ENCODE measurements at regions not wholly inside any gene's neighbourhood (a gene's known extent, or its start where the extent isn't known, plus 50 kb on each side); places are given as distances from the start of the nearest gene placed in this dataset.

DNA sequence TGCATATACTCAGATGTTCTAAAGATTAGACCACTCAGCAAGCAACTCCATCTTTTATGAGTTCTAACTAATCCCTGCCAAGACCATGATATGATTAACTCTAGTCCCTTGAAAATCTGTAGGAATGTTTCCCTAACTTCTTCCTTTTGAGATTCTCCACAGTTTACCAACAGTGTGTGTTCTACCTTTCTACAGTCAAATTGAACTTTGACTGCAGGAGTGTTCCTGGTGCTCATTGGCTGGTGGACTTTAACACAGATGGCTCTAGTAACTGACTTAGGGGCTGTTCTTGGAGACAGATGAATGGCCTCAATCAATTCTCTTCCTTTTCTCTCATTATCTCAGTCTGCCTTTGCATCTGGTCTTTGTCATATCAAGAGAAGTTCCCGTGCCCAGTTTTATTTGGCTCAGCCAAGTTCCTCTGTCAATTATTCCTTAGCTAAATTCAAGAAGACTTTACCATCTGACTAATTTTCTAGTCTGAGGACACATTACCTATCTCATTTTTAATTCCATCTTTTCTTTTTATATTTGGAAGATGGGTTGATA lies 643.9 kb upstream of the CAMK1G start:
- DNase-seq (ENCODE audit: low read depth): no peak
- in situ Hi-C loops (cut with HindIII; ENCODE audit: low sequenced_read_pairs): no loop called here
- H3K4me3 ChIP-seq (ENCODE audit: low read depth, low read length): no peak overlapping the region
- TF ChIP-seq, protein P1, sequence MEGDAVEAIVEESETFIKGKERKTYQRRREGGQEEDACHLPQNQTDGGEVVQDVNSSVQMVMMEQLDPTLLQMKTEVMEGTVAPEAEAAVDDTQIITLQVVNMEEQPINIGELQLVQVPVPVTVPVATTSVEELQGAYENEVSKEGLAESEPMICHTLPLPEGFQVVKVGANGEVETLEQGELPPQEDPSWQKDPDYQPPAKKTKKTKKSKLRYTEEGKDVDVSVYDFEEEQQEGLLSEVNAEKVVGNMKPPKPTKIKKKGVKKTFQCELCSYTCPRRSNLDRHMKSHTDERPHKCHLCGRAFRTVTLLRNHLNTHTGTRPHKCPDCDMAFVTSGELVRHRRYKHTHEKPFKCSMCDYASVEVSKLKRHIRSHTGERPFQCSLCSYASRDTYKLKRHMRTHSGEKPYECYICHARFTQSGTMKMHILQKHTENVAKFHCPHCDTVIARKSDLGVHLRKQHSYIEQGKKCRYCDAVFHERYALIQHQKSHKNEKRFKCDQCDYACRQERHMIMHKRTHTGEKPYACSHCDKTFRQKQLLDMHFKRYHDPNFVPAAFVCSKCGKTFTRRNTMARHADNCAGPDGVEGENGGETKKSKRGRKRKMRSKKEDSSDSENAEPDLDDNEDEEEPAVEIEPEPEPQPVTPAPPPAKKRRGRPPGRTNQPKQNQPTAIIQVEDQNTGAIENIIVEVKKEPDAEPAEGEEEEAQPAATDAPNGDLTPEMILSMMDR (IDR thresholded peaks at IDR 0.05; ENCODE audit: low read depth, low read length, missing control alignments): no peak

DNA sequence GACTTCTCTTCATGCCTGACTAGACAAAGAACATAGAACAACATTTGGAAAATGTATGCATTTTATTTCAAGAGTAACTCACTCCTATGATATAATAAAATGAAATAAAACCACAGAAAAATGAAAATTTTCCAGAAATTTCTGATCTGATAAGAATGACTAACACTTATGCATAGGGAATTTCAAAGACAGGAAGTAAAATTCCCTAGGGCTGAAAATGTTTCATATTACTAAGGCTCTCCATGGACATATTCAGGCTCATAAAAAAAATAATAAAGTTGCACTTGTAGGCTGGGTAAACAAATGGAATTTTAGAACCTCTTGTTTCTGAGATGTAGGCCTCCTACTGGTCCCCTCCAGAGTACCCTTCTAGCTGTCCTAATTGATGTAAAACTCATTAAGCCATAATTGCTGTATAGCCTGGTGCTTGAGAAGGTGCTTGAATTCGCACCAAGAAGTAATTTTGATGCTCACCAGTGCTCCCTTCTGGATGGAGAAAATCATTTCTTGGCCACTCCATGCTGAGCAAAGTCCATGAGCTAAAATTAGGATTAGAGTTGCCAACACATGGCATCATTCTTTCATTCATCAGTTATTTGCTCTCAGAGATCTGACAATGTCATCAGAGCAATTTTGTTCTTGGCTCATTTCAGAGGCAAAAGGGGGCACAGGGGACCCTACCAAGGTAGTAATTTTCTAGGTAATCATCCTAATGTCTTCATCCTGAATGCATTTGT lies 641.0 kb upstream of the CAMK1G start:
- in situ Hi-C loops (cut with HindIII; ENCODE audit: low sequenced_read_pairs): no loop called here
- TF ChIP-seq, protein P1 (IDR thresholded peaks at IDR 0.05; ENCODE audit: low read depth, low read length, missing control alignments): no peak
- no peak for DNase-seq (ENCODE audit: low read depth)
- no peak overlapping the region for H3K4me3 ChIP-seq (ENCODE audit: low read depth, low read length)

DNA sequence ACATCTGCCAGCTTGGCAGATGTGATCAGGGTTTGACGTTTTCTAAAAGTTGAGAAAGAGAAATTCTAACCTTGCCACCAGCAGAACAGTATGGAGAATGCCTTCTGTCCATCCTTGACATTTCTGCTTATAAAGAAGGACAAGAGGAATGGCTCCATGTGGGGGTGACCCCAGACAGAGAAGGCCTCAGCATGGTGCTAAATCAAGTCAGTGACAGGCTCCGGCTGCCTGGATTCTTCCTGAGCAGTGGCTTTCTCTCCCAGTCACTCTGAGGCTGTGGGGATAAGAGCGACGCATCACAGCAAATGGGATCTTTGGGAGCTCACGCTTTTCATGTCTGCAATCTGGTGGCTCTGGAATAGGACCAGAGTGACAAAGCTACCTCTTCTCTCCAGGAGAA lies 640.2 kb upstream of the CAMK1G start:
- TF ChIP-seq, protein P1 (IDR thresholded peaks at IDR 0.05; ENCODE audit: low read depth, low read length, missing control alignments): no peak
- no peak overlapping the region for H3K4me3 ChIP-seq (ENCODE audit: low read depth, low read length)
- DNase-seq (ENCODE audit: low read depth): no peak
- in situ Hi-C loops (cut with HindIII; ENCODE audit: low sequenced_read_pairs): no loop called here

DNA sequence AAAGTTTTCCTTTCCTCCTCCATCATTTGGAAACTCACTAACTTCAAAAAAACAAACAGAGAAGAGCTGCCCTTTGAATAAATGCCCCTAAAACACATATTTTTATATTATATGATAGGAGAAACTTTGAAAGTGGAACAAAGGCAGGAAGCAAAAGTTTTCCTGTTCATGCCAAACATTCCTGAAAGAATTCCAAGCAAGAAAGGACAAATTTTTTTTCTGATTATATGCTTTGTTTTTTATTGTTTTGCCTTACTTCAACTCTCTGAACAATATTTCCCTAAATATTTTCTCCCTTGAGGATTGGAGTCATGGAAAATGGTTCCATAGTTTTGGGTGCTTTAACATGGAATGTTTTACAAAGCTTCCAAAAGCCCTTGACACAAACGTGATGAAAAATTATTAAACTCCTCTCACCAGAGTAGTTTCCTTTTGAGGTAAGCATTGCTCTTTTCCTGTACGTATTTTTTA lies 638.5 kb upstream of the CAMK1G start:
- TF ChIP-seq, protein P1 (IDR thresholded peaks at IDR 0.05; ENCODE audit: low read depth, low read length, missing control alignments): no peak
- in situ Hi-C loops (cut with HindIII; ENCODE audit: low sequenced_read_pairs): no loop called here
- H3K4me3 ChIP-seq (ENCODE audit: low read depth, low read length): no peak overlapping the region
- no peak for DNase-seq (ENCODE audit: low read depth)

DNA sequence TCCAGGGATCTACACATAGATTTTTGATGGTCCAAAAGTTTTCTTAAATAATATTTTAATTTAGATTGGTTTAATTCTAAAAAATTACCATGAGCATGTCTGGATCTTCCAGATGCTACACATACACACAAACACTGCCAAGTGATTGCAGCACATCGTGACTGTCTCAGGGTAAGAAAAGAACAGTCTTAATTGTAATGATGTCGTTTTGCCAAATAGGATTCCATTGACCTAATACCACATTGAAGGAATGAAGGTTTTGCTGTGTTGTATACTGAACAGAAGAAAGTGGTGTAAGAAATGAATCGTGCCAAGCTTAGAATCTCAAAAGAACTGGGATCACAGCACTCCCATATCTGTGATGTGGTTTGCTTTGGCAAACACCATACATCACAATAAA lies 633.3 kb upstream of the CAMK1G start:
- no peak for DNase-seq (ENCODE audit: low read depth)
- TF ChIP-seq, protein P1 (IDR thresholded peaks at IDR 0.05; ENCODE audit: low read depth, low read length, missing control alignments): no peak
- no peak overlapping the region for H3K4me3 ChIP-seq (ENCODE audit: low read depth, low read length)
- in situ Hi-C loops (cut with HindIII; ENCODE audit: low sequenced_read_pairs): loop anchor here (10.0 kb wide), 1 partner anchor 205 kb away; no protein-coding TSS in a partner anchor

DNA sequence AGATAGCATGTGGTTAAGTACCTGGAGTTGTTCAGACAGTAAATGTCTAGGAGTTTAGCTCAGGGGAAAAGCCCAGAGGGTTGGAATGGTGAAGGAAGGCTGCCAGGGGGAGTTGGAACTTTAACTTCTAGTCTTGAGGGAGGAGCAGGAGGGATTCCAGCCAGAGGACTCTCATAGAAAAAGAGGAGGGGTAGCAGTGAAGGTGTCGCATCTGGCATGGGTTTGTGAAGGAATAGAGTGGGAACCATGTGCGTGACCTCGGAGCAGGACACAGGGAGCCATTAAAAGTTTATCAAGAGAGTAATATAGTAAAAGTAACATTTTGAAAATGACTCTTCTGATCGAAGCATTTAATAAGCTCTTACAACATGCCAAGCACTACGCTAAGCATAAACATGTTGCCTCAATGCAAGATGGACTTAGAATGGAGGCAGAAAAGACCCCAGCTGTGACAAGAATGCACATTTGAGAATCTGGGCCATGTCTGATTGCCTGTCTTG lies 632.4 kb upstream of the CAMK1G start:
- no peak for DNase-seq (ENCODE audit: low read depth)
- in situ Hi-C loops (cut with HindIII; ENCODE audit: low sequenced_read_pairs): loop anchor here (10.0 kb wide), 1 partner anchor 206 kb away; no protein-coding TSS in a partner anchor
- no peak overlapping the region for H3K4me3 ChIP-seq (ENCODE audit: low read depth, low read length)
- TF ChIP-seq, protein P1 (IDR thresholded peaks at IDR 0.05; ENCODE audit: low read depth, low read length, missing control alignments): no peak

All from astrocyte of the cerebellum (primary cell).